AG04450 (cell line): ENCODE measurements at regions not wholly inside any gene's neighbourhood (a gene's known extent, or its start where the extent isn't known, plus 50 kb on each side); places are given as distances from the start of the nearest gene placed in this dataset.

Source experiments
- CTCF ChIA-PET: fragments of 300-600, 350-600 bp; formaldehyde crosslinking; extraction: SDS; loops from one replicate; lab custom pipeline; 2022; ENCODE audit warnings: antibody characterized with exemption, inconsistent platforms; lab: Charles Lee
- POLR2A ChIA-PET: fragments of 350-600 bp; formaldehyde crosslinking; extraction: SDS; loops from one replicate; lab custom pipeline; 2021; ENCODE audit warnings: antibody characterized with exemption, inconsistent platforms; lab: Yijun Ruan, JAX
- DNase-seq: peaks from one replicate; pipeline ENCODE4 v3.0.0-alpha.2; 2011; ENCODE audit warnings: low read depth, low spot score
- H3K27ac ChIP-seq: one replicate; pipeline ENCODE4 v1.5.1; 2012; ENCODE audit warnings: low read depth, low read length, control low read depth
- H3K27me3 ChIP-seq: one replicate; pipeline ENCODE4 v1.6.0; 2012; ENCODE audit warnings: low read length; ENCODE audit not compliant: control insufficient read depth, insufficient read depth
- H3K4me3 ChIP-seq: 2 replicates; pipeline ENCODE4 v1.5.1; 2011; ENCODE audit warnings: mild to moderate bottlenecking, low read depth, low read length, control low read depth
- H3K9me3 ChIP-seq: 2 replicates; pipeline ENCODE4 v1.5.1; 2012; ENCODE audit warnings: low read length; ENCODE audit not compliant: control insufficient read depth, insufficient read depth
- CTCF ChIP-seq: IDR thresholded peaks from 2 replicates; pipeline ENCODE4 v1.5.1; 2011; ENCODE audit warnings: low read depth, low read length, control low read depth, inconsistent platforms

GRCh38 chr12:108418164-108418890 is 79.2 kb upstream of the CMKLR1 start:
- TF ChIP-seq CTCF, result no peak
- Histone ChIP-seq H3K27me3 (no peaks in the 10 kb centered on the region), H3K27ac (no peak overlapping the region), H3K9me3 (no peaks in the 10 kb centered on the region), H3K4me3 (no peak overlapping the region)
- ChIA-PET CTCF (interaction anchor here (1.0 kb wide), 1 partner anchor 39 kb away, joined by 4 read pairs; no protein-coding TSS in a partner anchor), POLR2A (no interaction called here)
- no peak for DNase-seq

GRCh38 chr12:108414021-108414420 is 74.9 kb upstream of the CMKLR1 start:
- H3K27me3 ChIP-seq, result no peaks in the 10 kb centered on the region
- H3K9me3 ChIP-seq, result no peaks in the 10 kb centered on the region
- H3K27ac ChIP-seq, result no peak overlapping the region
- no peak for TF ChIP-seq CTCF
- POLR2A ChIA-PET, result no interaction called here
- CTCF ChIA-PET, result no interaction called here
- DNase-seq, result no peak
- H3K4me3 ChIP-seq, result no peak overlapping the region

GRCh38 chr12:108410689-108411088 is 71.6 kb upstream of the CMKLR1 start:
- no peak for TF ChIP-seq CTCF
- Histone ChIP-seq H3K9me3 (no peaks in the 10 kb centered on the region), H3K4me3 (no peak overlapping the region), H3K27ac (no peak overlapping the region), H3K27me3 (no peaks in the 10 kb centered on the region)
- ChIA-PET POLR2A (no interaction called here), CTCF (interaction anchor here (0.5 kb wide), 1 partner anchor 130 kb away, joined by 4 read pairs; no protein-coding TSS in a partner anchor)
- DNase-seq, result no peak

GRCh38 chr12:108409481-108409880 is 70.4 kb upstream of the CMKLR1 start:
- Histone ChIP-seq H3K4me3 (no peak overlapping the region), H3K9me3 (no peaks in the 10 kb centered on the region), H3K27me3 (no peaks in the 10 kb centered on the region), H3K27ac (no peak overlapping the region)
- CTCF ChIA-PET, result no interaction called here
- DNase-seq, result no peak
- no peak for TF ChIP-seq CTCF
- POLR2A ChIA-PET, result no interaction called here

GRCh38 chr12:108403952-108404351 is 64.8 kb upstream of the CMKLR1 start:
- TF ChIP-seq CTCF, result no peak
- H3K27me3 ChIP-seq, result no peaks in the 10 kb centered on the region
- ChIA-PET POLR2A (no interaction called here), CTCF (no interaction called here)
- H3K9me3 ChIP-seq, result no peaks in the 10 kb centered on the region
- H3K27ac ChIP-seq, result no peak overlapping the region
- no peak overlapping the region for H3K4me3 ChIP-seq
- no peak for DNase-seq
